Endodermal cell (in vitro differentiated cells): ENCODE measurements at regions not wholly inside any gene's neighbourhood (a gene's known extent, or its start where the extent isn't known, plus 50 kb on each side); places are given as distances from the start of the nearest gene placed in this dataset.

ENCODE experiments used
- DNase-seq: peaks from one replicate; pipeline ENCODE4 v3.0.0-alpha.2; 2017
- H3K27ac ChIP-seq: 2 replicates; pipeline ENCODE4 v1.5.1; 2013; ENCODE audit warnings: mild to moderate bottlenecking, low read depth, low read length, moderate library complexity
- H3K27me3 ChIP-seq: 2 replicates; pipeline ENCODE4 v1.6.1; 2013; ENCODE audit warnings: mild to moderate bottlenecking, low read length, moderate library complexity; ENCODE audit not compliant: insufficient read depth, control insufficient read depth, poor library complexity, severe bottlenecking
- H3K36me3 ChIP-seq: 2 replicates; pipeline ENCODE4 v1.7.0; 2013; ENCODE audit warnings: mild to moderate bottlenecking, low read length, moderate library complexity; ENCODE audit not compliant: control insufficient read depth, insufficient read depth
- H3K4me1 ChIP-seq: one replicate; pipeline ENCODE4 v1.7.0; 2013; ENCODE audit warnings: low read length; ENCODE audit not compliant: control insufficient read depth, insufficient read depth
- H3K4me3 ChIP-seq: 2 replicates; pipeline ENCODE4 v1.5.1; 2013; ENCODE audit warnings: mild to moderate bottlenecking, low read length, moderate library complexity
- H3K9ac ChIP-seq: 2 replicates; pipeline ENCODE4 v1.6.1; 2013; ENCODE audit warnings: mild to moderate bottlenecking, low read length, moderate library complexity; ENCODE audit not compliant: poor library complexity, severe bottlenecking; ENCODE audit errors: extremely low read depth
- H3K9me3 ChIP-seq: 2 replicates; pipeline ENCODE4 v1.6.1; 2013; ENCODE audit warnings: mild to moderate bottlenecking, low read length, moderate library complexity; ENCODE audit not compliant: control insufficient read depth
- H3K27ac Mint-ChIP-seq: 2 replicates; pipeline ENCODE4 v1.8.0; 2020; ENCODE audit warnings: mixed read lengths
- H3K27me3 Mint-ChIP-seq: 2 replicates; pipeline ENCODE4 v1.8.0; 2021; ENCODE audit warnings: mild to moderate bottlenecking, mixed read lengths; ENCODE audit not compliant: insufficient read depth
- H3K36me3 Mint-ChIP-seq: 2 replicates; pipeline ENCODE4 v1.8.0; 2020; ENCODE audit warnings: low read depth, mixed read lengths
- H3K4me1 Mint-ChIP-seq: 2 replicates; pipeline ENCODE4 v1.8.0; 2020; ENCODE audit warnings: mixed read lengths
- H3K4me3 Mint-ChIP-seq: 2 replicates; pipeline ENCODE4 v1.8.0; 2020; ENCODE audit warnings: mild to moderate bottlenecking, moderate library complexity, mixed read lengths
- H3K9me3 Mint-ChIP-seq: 2 replicates; pipeline ENCODE4 v1.8.0; 2020; ENCODE audit warnings: mild to moderate bottlenecking, mixed read lengths
- CTCF ChIP-seq: fragments of 200-600 bp; sonication (generic); conservative IDR thresholded peaks from 2 replicates; pipeline ENCODE4 v1.5.0; 2021; ENCODE audit warnings: antibody characterized with exemption, mild to moderate bottlenecking
- WGBS, 2 experiments: methylation state at CpG; one replicate each; pipeline versions ENCODE4 v1.1.5 to v1.1.7; 2013; ENCODE audit warnings: missing lambda C conversion rate in 2 of 2, mixed read lengths in 1 of 2; ENCODE audit not compliant: insufficient coverage in 1 of 2, insufficient read length in 1 of 2; 5-methylcytosine and 5-hydroxymethylcytosine counted together

GRCh38 chr19:30286378-30286777 lies 85.8 kb upstream of the ZNF536 start:
- no peak for TF ChIP-seq CTCF
- Mint-ChIP-seq H3K36me3 (no peaks in the 10 kb centered on the region), H3K27me3 (no peaks in the 10 kb centered on the region), H3K4me3 (no peak overlapping the region), H3K9me3 (no peaks in the 10 kb centered on the region), H3K4me1 (peaks cover 2% of the 10 kb centered on the region), H3K27ac (no peak overlapping the region)
- Histone ChIP-seq H3K4me1 (no peaks in the 10 kb centered on the region), H3K9ac (no peak overlapping the region), H3K4me3 (no peak overlapping the region), H3K36me3 (no peaks in the 10 kb centered on the region), H3K9me3 (no peaks in the 10 kb centered on the region), H3K27ac (no peak overlapping the region), H3K27me3 (no peaks in the 10 kb centered on the region)
- no peak for DNase-seq
- 76 to 100% methylated on average over 1 to 2 of the region's 3 CpGs for WGBS, 2 experiments

GRCh38 chr19:30287259-30287658 lies 84.9 kb upstream of the ZNF536 start:
- TF ChIP-seq CTCF: no peak
- H3K27me3 Mint-ChIP-seq: no peaks in the 10 kb centered on the region
- peaks cover 2% of the 10 kb centered on the region for H3K4me1 Mint-ChIP-seq
- no peak overlapping the region for H3K27ac Mint-ChIP-seq
- no peaks in the 10 kb centered on the region for H3K36me3 ChIP-seq
- no peaks in the 10 kb centered on the region for H3K4me1 ChIP-seq
- H3K27ac ChIP-seq: no peak overlapping the region
- H3K9me3 Mint-ChIP-seq: no peaks in the 10 kb centered on the region
- DNase-seq: no peak
- no peaks in the 10 kb centered on the region for H3K36me3 Mint-ChIP-seq
- H3K27me3 ChIP-seq: no peaks in the 10 kb centered on the region
- no peak overlapping the region for H3K9ac ChIP-seq
- H3K4me3 Mint-ChIP-seq: no peak overlapping the region
- H3K9me3 ChIP-seq: no peaks in the 10 kb centered on the region
- WGBS, 2 experiments: 87 to 95% methylated on average over 2 of the region's 2 CpGs
- no peak overlapping the region for H3K4me3 ChIP-seq

GRCh38 chr19:30287973-30288372 lies 84.2 kb upstream of the ZNF536 start:
- no peaks in the 10 kb centered on the region for H3K27me3 ChIP-seq
- H3K4me3 ChIP-seq: no peak overlapping the region
- H3K9me3 ChIP-seq: no peaks in the 10 kb centered on the region
- Mint-ChIP-seq H3K36me3 (no peaks in the 10 kb centered on the region), H3K27ac (no peak overlapping the region), H3K9me3 (no peaks in the 10 kb centered on the region), H3K4me3 (no peak overlapping the region), H3K4me1 (no peaks in the 10 kb centered on the region), H3K27me3 (no peaks in the 10 kb centered on the region)
- no peak for TF ChIP-seq CTCF
- no peak overlapping the region for H3K9ac ChIP-seq
- DNase-seq: no peak
- no peaks in the 10 kb centered on the region for H3K4me1 ChIP-seq
- H3K27ac ChIP-seq: no peak overlapping the region
- H3K36me3 ChIP-seq: no peaks in the 10 kb centered on the region
- WGBS, 2 experiments: 88 to 100% methylated on average over 2 to 5 of the region's 5 CpGs
